ENCODE measurements at regions not wholly inside any gene's neighbourhood (a gene's known extent, or its start where the extent isn't known, plus 50 kb on each side); places are given as distances from the start of the nearest gene placed in this dataset.

DNA sequence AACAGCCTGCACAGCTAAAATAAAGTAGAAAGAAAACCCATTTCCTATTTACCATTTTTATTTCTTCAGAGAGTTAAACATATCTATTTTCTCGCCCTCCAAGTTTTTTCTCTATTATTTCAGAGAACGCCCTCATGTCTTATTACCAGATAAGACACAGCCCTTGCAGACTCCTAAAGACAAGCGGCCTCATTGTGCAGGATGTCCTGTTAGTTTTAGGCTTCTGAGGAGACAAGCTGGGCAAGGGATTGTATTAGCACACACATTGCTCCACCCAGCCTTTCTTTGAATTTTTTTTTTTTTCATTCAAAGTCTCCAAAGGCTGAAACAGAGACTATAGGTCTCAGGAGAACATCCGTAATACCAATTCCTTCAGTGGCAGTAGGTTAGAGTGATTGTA is 101.8 kb upstream of the UBL3 start:
- DNase-seq = no peak

DNA sequence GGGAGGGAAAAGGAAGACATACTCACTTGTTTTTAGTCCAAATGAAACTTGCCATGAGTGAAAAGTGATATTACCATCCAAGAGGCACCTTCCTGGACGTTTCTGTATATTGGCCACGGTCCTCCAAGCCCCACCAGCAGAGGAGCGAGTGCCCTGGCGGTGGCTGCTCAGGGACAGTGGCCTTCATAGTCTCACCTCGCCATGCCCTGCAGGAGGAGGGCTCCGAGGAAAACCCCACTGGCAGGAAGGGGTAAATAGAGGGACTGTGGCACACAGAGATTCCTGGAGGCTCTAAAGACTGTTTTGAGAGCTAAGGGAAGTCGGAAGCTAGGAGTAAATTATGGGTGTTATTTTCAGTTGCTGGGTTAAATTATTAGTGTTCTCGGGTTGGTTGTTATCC is 98.4 kb upstream of the UBL3 start:
- no peak for DNase-seq

DNA sequence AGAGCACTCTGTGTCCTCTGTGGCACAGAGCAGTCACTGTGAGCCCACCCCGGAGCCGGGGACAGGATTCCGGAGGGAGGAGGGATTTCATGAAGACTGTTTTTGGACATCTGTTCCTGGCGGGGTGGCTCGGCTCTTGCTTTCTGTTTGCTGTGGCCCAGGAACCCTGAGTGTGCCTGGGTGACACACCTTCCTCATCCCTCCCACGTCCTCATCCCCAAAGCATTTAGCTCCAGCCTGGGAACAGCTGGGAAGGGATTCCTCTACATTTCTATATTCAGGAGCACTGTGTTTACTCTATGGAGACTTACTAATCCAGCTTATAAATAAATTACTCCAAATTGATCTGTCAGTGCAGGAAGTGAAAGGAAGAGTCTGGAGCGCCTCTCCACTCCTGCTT is 97.8 kb upstream of the UBL3 start:
- DNase-seq = no peak

GRCh38 chr13:29947839-29948238 is 97.4 kb upstream of the UBL3 start:
- no peak for DNase-seq

- DNase-seq = no peak
These were observed 95.7 kb upstream of the UBL3 start for GRCh38 chr13:29946093-29946492.

DNA sequence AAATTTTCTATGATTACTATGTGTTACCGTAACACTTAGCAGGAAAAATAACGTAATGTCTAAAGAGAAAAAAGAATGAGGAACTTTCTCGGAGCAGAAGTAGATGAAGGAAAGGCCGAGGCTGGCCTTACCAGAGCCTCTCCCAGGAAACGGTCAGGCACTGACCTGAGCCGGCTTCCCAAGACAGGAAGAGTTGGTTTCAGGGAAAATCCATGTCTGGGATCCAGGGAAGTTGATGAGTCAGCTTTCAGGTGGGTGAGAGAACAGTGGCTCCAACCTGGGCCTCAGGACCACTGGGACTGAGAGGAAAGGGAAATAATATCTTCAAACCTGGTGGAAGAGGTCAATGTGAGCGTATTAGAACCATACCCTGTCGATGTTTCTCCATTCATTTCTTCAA is 93.3 kb upstream of the UBL3 start:
- DNase-seq = no peak

GRCh38 chr13:29943273-29943672 is 92.9 kb upstream of the UBL3 start:
- no peak for DNase-seq

GRCh38 chr13:29940715-29941114 is 90.3 kb upstream of the UBL3 start:
- DNase-seq = no peak

GRCh38 chr13:29939158-29939557 is 88.7 kb upstream of the UBL3 start:
- no peak for DNase-seq

DNA sequence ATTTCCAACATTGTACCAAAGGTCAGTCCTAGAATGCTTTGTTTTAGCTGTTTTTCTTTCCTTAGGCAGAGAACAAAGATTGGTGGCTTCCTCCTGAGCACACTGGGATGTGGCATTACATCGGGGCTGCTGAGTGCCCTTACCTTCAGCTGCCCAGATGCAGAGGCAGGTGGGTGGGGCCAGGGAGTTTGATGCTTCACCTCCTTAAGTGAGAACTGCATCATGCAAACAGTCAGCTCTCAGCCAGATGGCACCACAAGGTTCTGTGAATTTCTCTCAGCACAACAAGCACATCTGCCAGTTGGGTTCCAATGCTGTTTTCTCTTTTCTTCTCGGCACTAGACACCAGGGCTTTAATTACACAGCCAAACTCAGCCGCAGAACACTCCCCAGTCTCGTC is 87.4 kb upstream of the UBL3 start:
- peak; percentile 26 for DNase-seq

GRCh38 chr13:29937379-29937778 is 87.0 kb upstream of the UBL3 start:
- DNase-seq = no peak

DNA sequence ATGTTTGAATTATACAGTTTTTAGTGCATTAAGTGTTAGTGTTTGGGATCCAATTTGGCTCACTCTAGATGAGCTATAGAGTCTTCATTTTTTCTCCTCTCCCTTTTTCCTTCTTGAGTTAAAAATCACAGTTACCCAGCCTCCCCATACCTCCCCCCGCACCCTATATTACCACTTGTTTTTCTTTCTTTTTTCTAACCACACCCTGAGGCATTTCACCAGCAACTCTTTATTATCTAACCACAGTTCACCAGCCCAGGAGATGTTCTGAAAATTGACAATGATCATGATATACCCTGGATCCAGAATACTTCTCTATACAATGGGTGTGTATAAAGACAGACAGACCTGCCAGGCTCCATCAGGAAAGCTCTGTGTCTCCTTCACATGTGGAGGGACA is 86.5 kb upstream of the UBL3 start:
- DNase-seq = no peak

GRCh38 chr13:29936051-29936813 is 85.8 kb upstream of the UBL3 start:
- DNase-seq = no peak

GRCh38 chr13:29935309-29935981 is 85.0 kb upstream of the UBL3 start:
- DNase-seq = peak; percentile 60

GRCh38 chr13:29934531-29935308 is 84.3 kb upstream of the UBL3 start:
- DNase-seq = no peak

- DNase-seq = no peak
These were observed 83.0 kb upstream of the UBL3 start for GRCh38 chr13:29933401-29933800.

DNA sequence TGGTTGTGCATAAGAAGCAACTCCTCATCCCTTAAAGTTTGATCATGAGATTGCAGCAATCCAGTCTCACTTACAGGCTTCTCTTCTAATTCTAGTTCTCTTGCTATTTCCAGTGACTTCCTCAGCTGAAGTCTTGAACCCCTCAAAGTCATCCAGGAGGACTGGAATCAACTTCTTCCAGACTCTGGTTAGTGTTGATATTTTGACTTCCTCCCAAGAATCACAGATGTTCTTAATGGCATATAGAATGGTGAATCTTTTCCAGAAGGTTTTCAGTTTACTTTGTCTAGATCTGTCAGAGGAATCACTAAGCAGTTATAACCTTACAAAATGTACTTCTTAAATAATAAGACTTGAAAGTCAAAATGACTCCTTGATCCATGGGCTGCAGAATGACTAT is 81.3 kb upstream of the UBL3 start:
- DNase-seq = no peak

GRCh38 chr13:29929062-29929847 is 78.8 kb upstream of the UBL3 start:
- DNase-seq = no peak

DNA sequence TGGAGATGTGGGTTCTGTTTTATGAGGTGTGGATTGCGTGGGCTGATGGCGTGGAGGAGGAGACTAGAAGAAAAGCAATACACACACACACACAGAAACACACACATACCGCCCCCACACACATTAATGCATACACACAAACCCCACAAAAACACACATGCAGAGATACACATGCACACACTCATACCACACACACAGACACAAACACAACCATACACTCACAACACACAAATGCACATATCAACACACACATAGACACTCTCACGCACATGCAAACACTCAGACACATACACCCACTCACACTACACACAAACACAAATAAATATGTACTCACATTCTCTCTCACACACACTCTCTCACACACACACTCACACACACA is 75.7 kb upstream of the UBL3 start:
- no peak for DNase-seq

DNA sequence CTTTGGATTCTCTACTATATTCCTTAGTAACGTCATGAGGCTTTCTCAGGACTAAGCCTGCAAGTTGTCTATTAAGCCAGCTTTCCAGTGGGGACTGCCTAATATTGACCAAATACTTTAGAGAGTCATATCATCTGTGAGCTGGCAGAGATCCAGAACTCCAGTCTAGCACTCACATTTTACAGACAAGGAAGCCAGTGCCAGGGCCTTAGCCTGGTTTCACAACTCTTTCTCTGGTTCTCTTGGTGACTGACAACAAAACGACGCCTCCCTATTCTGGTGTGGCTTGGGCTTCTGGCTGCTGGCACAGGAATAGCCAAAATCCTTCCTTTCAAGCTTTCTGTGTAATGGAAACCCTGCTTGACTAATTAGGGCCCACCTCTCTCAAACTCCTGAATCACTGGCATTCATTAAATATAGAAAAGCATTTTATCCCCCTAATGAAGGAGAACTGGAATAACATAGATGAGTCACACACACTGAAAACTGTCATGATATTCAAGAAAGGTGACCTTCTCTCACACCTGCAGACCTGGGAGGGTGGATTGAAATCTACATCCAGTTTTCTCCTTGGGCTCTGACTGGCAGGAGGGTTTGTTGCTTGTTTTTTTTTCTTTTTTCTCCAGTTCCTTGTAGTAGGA is 75.2 kb upstream of the UBL3 start:
- no peak for DNase-seq

DNA sequence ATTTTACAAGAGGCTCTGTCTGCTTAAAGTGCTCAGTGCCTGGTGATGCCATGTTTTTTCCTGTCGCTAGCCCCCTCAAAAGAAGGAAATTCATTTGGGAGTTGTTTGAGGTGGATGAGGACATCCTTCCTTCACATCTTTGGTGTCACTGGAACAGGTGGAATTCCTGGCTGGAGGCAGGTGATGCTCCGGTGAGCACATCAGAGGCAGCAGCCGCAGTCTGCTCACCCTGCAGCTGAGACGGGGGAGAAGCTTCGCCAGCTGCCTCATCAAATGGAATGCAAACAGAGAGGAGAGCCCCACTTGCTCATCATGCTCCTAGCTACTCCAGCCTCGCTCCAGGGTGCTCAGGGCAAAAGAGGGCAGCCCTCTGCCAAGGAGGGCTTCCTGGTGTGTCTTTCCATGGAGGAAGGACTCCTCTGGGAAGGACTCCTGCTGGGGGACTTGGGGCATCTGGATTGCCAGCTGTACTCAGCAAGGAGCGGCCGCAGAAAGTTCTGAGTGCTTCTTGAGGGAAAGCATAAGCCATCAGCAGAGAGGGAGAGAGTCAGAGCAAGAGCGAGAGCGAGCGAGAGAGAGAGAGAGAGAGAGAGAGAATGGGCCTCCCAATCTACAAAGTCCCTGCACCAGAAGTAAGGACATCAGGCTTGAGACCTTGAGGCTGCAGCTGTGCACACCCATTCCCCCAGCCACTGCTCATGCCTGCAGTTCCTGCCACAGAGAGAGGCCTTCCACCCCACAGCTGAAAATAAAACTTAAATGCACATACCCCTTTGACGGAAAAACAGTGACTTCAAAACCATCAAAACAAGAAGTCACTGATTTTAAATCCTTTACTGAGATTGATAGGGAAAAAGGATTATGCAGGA is 74.3 kb upstream of the UBL3 start:
- no peak for DNase-seq
